Astrocyte (in vitro differentiated cells and primary cell): ENCODE measurements at regions not wholly inside any gene's neighbourhood (a gene's known extent, or its start where the extent isn't known, plus 50 kb on each side); places are given as distances from the start of the nearest gene placed in this dataset.

Experiments used
- DNase-seq: peaks from one replicate; pipeline ENCODE4 v3.0.0-alpha.2; 2010; ENCODE audit warnings: low read depth
- FAIRE-seq: peaks from 2 replicates; lab custom pipeline; 2011; peaks lifted over from hg19 to GRCh38; lab: Jason Lieb, UNC
- H2AFZ ChIP-seq: 2 replicates; pipeline ENCODE4 v1.6.0; 2012; ENCODE audit warnings: low read depth, low read length, inconsistent platforms
- H3K27ac ChIP-seq: 2 replicates; pipeline ENCODE4 v1.5.1; 2011; ENCODE audit warnings: low read depth, low read length, inconsistent platforms
- H3K27me3 ChIP-seq: 2 replicates; pipeline ENCODE4 v1.6.0; 2011; ENCODE audit warnings: low read length, inconsistent platforms; ENCODE audit not compliant: insufficient read depth
- H3K36me3 ChIP-seq: 2 replicates; pipeline ENCODE4 v1.5.1; 2011; ENCODE audit warnings: low read length, inconsistent platforms; ENCODE audit not compliant: insufficient read depth
- H3K4me1 ChIP-seq: 2 replicates; pipeline ENCODE4 v1.5.1; 2011; ENCODE audit warnings: low read length, inconsistent platforms; ENCODE audit not compliant: insufficient read depth
- H3K4me2 ChIP-seq: 2 replicates; pipeline ENCODE4 v1.6.0; 2012; ENCODE audit warnings: low read length, inconsistent platforms
- H3K4me3 ChIP-seq: 2 replicates; pipeline ENCODE4 v1.5.1; 2011; ENCODE audit warnings: low read depth, mild to moderate bottlenecking, low read length, inconsistent platforms; ENCODE audit not compliant: insufficient read depth
- H3K79me2 ChIP-seq: 2 replicates; pipeline ENCODE4 v1.6.0; 2012; ENCODE audit warnings: mild to moderate bottlenecking, low read length, inconsistent platforms; ENCODE audit not compliant: insufficient read depth
- H3K9ac ChIP-seq: 2 replicates; pipeline ENCODE4 v1.6.0; 2012; ENCODE audit warnings: mild to moderate bottlenecking, low read length, inconsistent platforms
- H3K9me3 ChIP-seq: 2 replicates; pipeline ENCODE4 v1.5.1; 2012; ENCODE audit warnings: low read depth, mild to moderate bottlenecking, low read length, inconsistent platforms; ENCODE audit not compliant: insufficient read depth
- H4K20me1 ChIP-seq: 2 replicates; pipeline ENCODE4 v1.6.0; 2012; ENCODE audit warnings: low read length, inconsistent platforms; ENCODE audit not compliant: insufficient read depth
- H3K27ac Mint-ChIP-seq: one replicate; pipeline ENCODE4 v1.8.0; 2021; ENCODE audit warnings: mild to moderate bottlenecking, mixed read lengths; ENCODE audit not compliant: unreplicated experiment
- H3K27me3 Mint-ChIP-seq: one replicate; pipeline ENCODE4 v1.8.0; 2021; ENCODE audit warnings: low read depth, mixed read lengths; ENCODE audit not compliant: unreplicated experiment
- H3K36me3 Mint-ChIP-seq: one replicate; pipeline ENCODE4 v1.8.0; 2021; ENCODE audit warnings: low read depth, mixed read lengths; ENCODE audit not compliant: unreplicated experiment
- H3K4me1 Mint-ChIP-seq: one replicate; pipeline ENCODE4 v1.8.0; 2021; ENCODE audit warnings: low read depth, mixed read lengths; ENCODE audit not compliant: unreplicated experiment
- H3K4me3 Mint-ChIP-seq: one replicate; pipeline ENCODE4 v1.8.0; 2021; ENCODE audit warnings: mild to moderate bottlenecking, moderate library complexity, mixed read lengths; ENCODE audit not compliant: unreplicated experiment
- H3K9me3 Mint-ChIP-seq: one replicate; pipeline ENCODE4 v1.8.0; 2021; ENCODE audit warnings: mild to moderate bottlenecking, mixed read lengths; ENCODE audit not compliant: unreplicated experiment
- EZH2 ChIP-seq: IDR thresholded peaks from 2 replicates; pipeline ENCODE4 v1.6.1; 2012; ENCODE audit warnings: mild to moderate bottlenecking, low read length, inconsistent platforms; ENCODE audit not compliant: insufficient read depth
- TF ChIP-seq, protein P1 (sequence below): IDR thresholded peaks from 2 replicates; pipeline ENCODE4 v1.5.1; 2011; ENCODE audit warnings: low read depth, mild to moderate bottlenecking, inconsistent platforms, low read length, moderate library complexity; ENCODE audit not compliant: insufficient read depth

DNA sequence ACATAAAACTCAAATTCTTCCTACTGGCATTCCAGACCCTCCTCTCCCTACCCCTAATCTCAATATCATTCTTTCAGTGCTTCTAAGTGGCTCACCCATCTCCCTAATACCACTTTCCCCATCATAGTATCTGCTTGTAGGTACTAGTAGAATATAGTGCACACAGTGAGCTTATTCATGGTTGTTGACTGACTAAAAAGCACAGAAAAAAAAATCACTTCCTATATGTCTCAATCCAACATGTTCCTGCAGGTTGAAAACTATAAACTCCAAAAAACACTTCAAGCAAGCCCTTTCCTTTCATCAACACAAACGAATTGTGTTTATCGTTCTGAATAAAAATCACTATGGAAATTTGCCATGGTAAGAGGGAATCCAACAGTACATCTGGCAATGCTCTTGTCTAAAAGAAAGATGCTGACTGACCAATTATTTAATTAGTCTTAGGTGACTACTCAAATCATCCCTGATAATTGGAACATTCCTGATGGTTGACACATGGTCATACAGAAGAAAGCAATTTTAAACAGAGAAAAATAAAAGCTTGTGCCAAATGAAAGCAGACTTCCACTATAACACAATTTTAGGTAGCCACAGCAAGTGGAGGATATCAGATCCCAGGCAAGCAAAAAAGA lies 87.1 kb downstream of the NDUFS5 start:
- Mint-ChIP-seq H3K9me3 (no peaks in the 10 kb centered on the region), H3K4me1 (peaks cover 41% of the 10 kb centered on the region), H3K36me3 (peaks cover 10% of the 10 kb centered on the region), H3K27ac (peak overlapping the region; percentile 89), H3K27me3 (no peaks in the 10 kb centered on the region), H3K4me3 (peak overlapping the region; percentile 62)
- peaks cover 74% of the 10 kb centered on the region for H4K20me1 ChIP-seq
- no peak overlapping the region for H2AFZ ChIP-seq
- no peaks in the 10 kb centered on the region for H3K9me3 ChIP-seq
- no peak overlapping the region for H3K27ac ChIP-seq
- no peak overlapping the region for H3K4me3 ChIP-seq
- no peaks in the 10 kb centered on the region for H3K27me3 ChIP-seq
- H3K9ac ChIP-seq: no peak overlapping the region
- peaks cover 3% of the 10 kb centered on the region for H3K36me3 ChIP-seq
- no peak for FAIRE-seq
- no peak for DNase-seq
- TF ChIP-seq, protein P1, sequence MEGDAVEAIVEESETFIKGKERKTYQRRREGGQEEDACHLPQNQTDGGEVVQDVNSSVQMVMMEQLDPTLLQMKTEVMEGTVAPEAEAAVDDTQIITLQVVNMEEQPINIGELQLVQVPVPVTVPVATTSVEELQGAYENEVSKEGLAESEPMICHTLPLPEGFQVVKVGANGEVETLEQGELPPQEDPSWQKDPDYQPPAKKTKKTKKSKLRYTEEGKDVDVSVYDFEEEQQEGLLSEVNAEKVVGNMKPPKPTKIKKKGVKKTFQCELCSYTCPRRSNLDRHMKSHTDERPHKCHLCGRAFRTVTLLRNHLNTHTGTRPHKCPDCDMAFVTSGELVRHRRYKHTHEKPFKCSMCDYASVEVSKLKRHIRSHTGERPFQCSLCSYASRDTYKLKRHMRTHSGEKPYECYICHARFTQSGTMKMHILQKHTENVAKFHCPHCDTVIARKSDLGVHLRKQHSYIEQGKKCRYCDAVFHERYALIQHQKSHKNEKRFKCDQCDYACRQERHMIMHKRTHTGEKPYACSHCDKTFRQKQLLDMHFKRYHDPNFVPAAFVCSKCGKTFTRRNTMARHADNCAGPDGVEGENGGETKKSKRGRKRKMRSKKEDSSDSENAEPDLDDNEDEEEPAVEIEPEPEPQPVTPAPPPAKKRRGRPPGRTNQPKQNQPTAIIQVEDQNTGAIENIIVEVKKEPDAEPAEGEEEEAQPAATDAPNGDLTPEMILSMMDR: no peak
- no peak for TF ChIP-seq EZH2
- peaks cover 43% of the 10 kb centered on the region for H3K4me1 ChIP-seq
- no peak overlapping the region for H3K4me2 ChIP-seq
- peaks cover 98% of the 10 kb centered on the region for H3K79me2 ChIP-seq

GRCh38 chr1:39115271-39116110 lies 89.0 kb upstream of the MACF1 start:
- H3K4me3 Mint-ChIP-seq: no peak overlapping the region
- no peak overlapping the region for H3K27ac Mint-ChIP-seq
- TF ChIP-seq EZH2: no peak
- TF ChIP-seq, protein P1: no peak

More at GRCh38 chr1:39115271-39116110, 89.0 kb upstream of the MACF1 start:
- no peaks in the 10 kb centered on the region for H3K27me3 ChIP-seq
- H4K20me1 ChIP-seq: peaks cover 86% of the 10 kb centered on the region
- H3K4me2 ChIP-seq: peak overlapping the region; percentile 76
- H3K36me3 Mint-ChIP-seq: peaks cover 10% of the 10 kb centered on the region
- peaks cover 40% of the 10 kb centered on the region for H3K4me1 Mint-ChIP-seq
- H3K9me3 ChIP-seq: no peaks in the 10 kb centered on the region
- peak overlapping the region; percentile 50 for H3K27ac ChIP-seq
- H3K36me3 ChIP-seq: peaks cover 3% of the 10 kb centered on the region
- H3K9ac ChIP-seq: peak overlapping the region; percentile 47
- peak; percentile 89 for DNase-seq
- no peaks in the 10 kb centered on the region for H3K9me3 Mint-ChIP-seq
- no peak for FAIRE-seq
- H2AFZ ChIP-seq: no peak overlapping the region
- H3K79me2 ChIP-seq: peaks cover 97% of the 10 kb centered on the region
- H3K27me3 Mint-ChIP-seq: no peaks in the 10 kb centered on the region
- H3K4me1 ChIP-seq: peaks cover 31% of the 10 kb centered on the region
- H3K4me3 ChIP-seq: peak overlapping the region; percentile 6
